ENCODE measurements at regions not wholly inside any gene's neighbourhood (a gene's known extent, or its start where the extent isn't known, plus 50 kb on each side); places are given as distances from the start of the nearest gene placed in this dataset.

GRCh38 chr12:114794049-114794558, 110.1 kb upstream of the TBX3 start (continued):
- TF ChIP-seq ZBTB12 (CRISPR knock-in tag; IDR thresholded peaks at IDR 0.05) (no peak), ZKSCAN1 (IDR thresholded peaks at IDR 0.05; ENCODE audit: low read depth, low read length) (no peak), ZBTB43 (CRISPR knock-in tag; IDR thresholded peaks at IDR 0.05) (no peak), FOXM1 (IDR thresholded peaks at IDR 0.05; ENCODE audit: low read depth) (no peak), FOXM1 (CRISPR knock-in tag; IDR thresholded peaks at IDR 0.05; ENCODE audit: low read depth) (no peak), ZNF398 (CRISPR knock-in tag; IDR thresholded peaks at IDR 0.05) (no peak), ZNF277 (CRISPR knock-in tag; IDR thresholded peaks at IDR 0.05; ENCODE audit: borderline replicate concordance) (no peak), TFE3 (CRISPR knock-in tag; IDR thresholded peaks at IDR 0.05) (peak; percentile 77), C11orf30 (IDR thresholded peaks at IDR 0.05; ENCODE audit: low read depth) (peak; percentile 15; the same call in 1 of the 2 replicates), ZC3H4 (CRISPR knock-in tag; IDR thresholded peaks at IDR 0.05; ENCODE audit: borderline replicate concordance) (no peak), SMAD2 (IDR thresholded peaks at IDR 0.05; ENCODE audit: low read depth, low read length) (no peak), SNIP1 (IDR thresholded peaks at IDR 0.05; ENCODE audit: low read depth) (no peak), CTCFL (IDR thresholded peaks at IDR 0.05; ENCODE audit: borderline replicate concordance, insufficient read depth, low read depth, low read length, poor library complexity, severe bottlenecking) (no peak), TBL1XR1 (IDR thresholded peaks at IDR 0.05; ENCODE audit: low read length in 2 of 2) (no peak), PKNOX1 (IDR thresholded peaks at IDR 0.05) (no peak), CAMTA2 (CRISPR knock-in tag; conservative IDR thresholded peaks at IDR 0.05) (no peak), USF2 (CRISPR knock-in tag; IDR thresholded peaks at IDR 0.05) (peak; percentile 72)

All from K562 (cell line).